NCI-H345 treated with DMSO at 0.1 percent for 48 hours (cell line): ENCODE measurements at regions not wholly inside any gene's neighbourhood (a gene's known extent, or its start where the extent isn't known, plus 50 kb on each side); places are given as distances from the start of the nearest gene placed in this dataset.
"Not testable (repeated sequence)": the region's sequence is repeated elsewhere in the genome, so short reads cannot be mapped to it uniquely, and the experiment has no call there.

ENCODE experiments used
- DNase-seq: peaks from one replicate; lab custom pipeline; 2025; ENCODE audit not compliant: unreplicated experiment; lab: John Stamatoyannopoulos, UW

- DNase-seq, result no peak
Measured at GRCh38 chr5:82517544-82518075, 239.5 kb upstream of the RPS23 start.

GRCh38 chr5:82513738-82514137 is 235.6 kb upstream of the RPS23 start:
- DNase-seq, result no peak

- no peak for DNase-seq
Measured at GRCh38 chr5:82512025-82512424, 233.9 kb upstream of the RPS23 start.

- DNase-seq, result no peak
Measured at GRCh38 chr5:82511134-82511533, 233.0 kb upstream of the RPS23 start.

- no peak for DNase-seq
Measured at GRCh38 chr5:82509762-82510161, 231.6 kb upstream of the RPS23 start.

GRCh38 chr5:82506390-82506789 is 228.2 kb upstream of the RPS23 start:
- not testable (repeated sequence) for DNase-seq

GRCh38 chr5:82499725-82500244 is 221.6 kb upstream of the RPS23 start:
- DNase-seq, result no peak

GRCh38 chr5:82497242-82497641 is 219.1 kb upstream of the RPS23 start:
- DNase-seq, result no peak

- DNase-seq, result no peak
Measured at GRCh38 chr5:82494942-82495341, 216.8 kb upstream of the RPS23 start.

- no peak for DNase-seq
Measured at GRCh38 chr5:82493221-82493620, 215.1 kb upstream of the RPS23 start.

GRCh38 chr5:82491397-82491796 is 213.2 kb upstream of the RPS23 start:
- no peak for DNase-seq

GRCh38 chr5:82489683-82490082 is 211.5 kb upstream of the RPS23 start:
- DNase-seq, result no peak

GRCh38 chr5:82487131-82487530 is 209.0 kb upstream of the RPS23 start:
- DNase-seq, result no peak

GRCh38 chr5:82480331-82480730 is 202.2 kb upstream of the RPS23 start:
- DNase-seq, result no peak

GRCh38 chr5:82476155-82476554 is 198.0 kb upstream of the RPS23 start:
- DNase-seq, result no peak

GRCh38 chr5:82473262-82473661 is 195.1 kb upstream of the RPS23 start:
- no peak for DNase-seq

- no peak for DNase-seq
Measured at GRCh38 chr5:82470185-82470994, 192.2 kb upstream of the RPS23 start.

GRCh38 chr5:82466986-82467561 is 188.9 kb upstream of the RPS23 start:
- DNase-seq, result no peak

GRCh38 chr5:82465235-82465634 is 187.1 kb upstream of the RPS23 start:
- DNase-seq, result no peak

- DNase-seq, result no peak
Measured at GRCh38 chr5:82459626-82460025, 181.5 kb upstream of the RPS23 start.

- not testable (repeated sequence) for DNase-seq
Measured at GRCh38 chr5:82455317-82455716, 177.2 kb upstream of the RPS23 start.

- no peak for DNase-seq
Measured at GRCh38 chr5:82448374-82448773, 170.2 kb upstream of the RPS23 start.
